SK-N-SH (cell line): ENCODE measurements at regions not wholly inside any gene's neighbourhood (a gene's known extent, or its start where the extent isn't known, plus 50 kb on each side); places are given as distances from the start of the nearest gene placed in this dataset.

Source experiments
- CTCF ChIA-PET: fragments of 300-600, 350-600 bp; formaldehyde crosslinking; extraction: SDS; loops from one replicate; lab custom pipeline; 2021; lab: Yijun Ruan, JAX
- POLR2A ChIA-PET: fragments of 350-600 bp; sonication (Branson Sonifier 250); formaldehyde crosslinking; extraction: SDS; loops from one replicate; lab custom pipeline; 2020; ENCODE audit warnings: antibody characterized with exemption, inconsistent platforms; lab: Yijun Ruan, JAX
- DNase-seq: peaks from one replicate; pipeline ENCODE4 v3.0.0; 2012
- H2AFZ ChIP-seq: fragments of 200-600 bp; sonication (generic); 2 replicates; pipeline ENCODE4 v1.8.1; 2016; ENCODE audit warnings: antibody characterized with exemption, mild to moderate bottlenecking, low read depth
- H3F3A ChIP-seq: fragments of 200-600 bp; sonication (generic); replicated peaks from 2 replicates; pipeline ENCODE3; 2016; ENCODE audit warnings: antibody characterized with exemption, mild to moderate bottlenecking; ENCODE audit not compliant: insufficient read depth
- H3K27ac ChIP-seq, 2 experiments: fragments of 200-500 bp in 1 of 2; fragments of 200-600 bp in 1 of 2; sonication (Bioruptor generic) in 1 of 2; sonication (generic), shearing (Covaris generic) in 1 of 2; 2 replicates each; pipeline versions ENCODE4 v1.5.1 to v1.6.1; 2014 to 2016; ENCODE audit warnings: low read depth in 2 of 2, inconsistent platforms in 1 of 2, low read length in 1 of 2, mild to moderate bottlenecking in 1 of 2, mixed read lengths in 1 of 2
- H3K27me3 ChIP-seq: fragments of 200-600 bp; sonication (generic), shearing (Covaris generic); 2 replicates; pipeline ENCODE4 v1.6.1; 2016; ENCODE audit warnings: mixed run types; ENCODE audit not compliant: insufficient read depth
- H3K36me3 ChIP-seq, 2 experiments: fragments of 200-500 bp in 1 of 2; fragments of 200-600 bp in 1 of 2; sonication (Bioruptor generic) in 1 of 2; sonication (generic) in 1 of 2; replicated peaks in 1 of 2; 2 replicates each; pipeline versions ENCODE3 to v1.5.1; 2014 to 2016; ENCODE audit warnings: low read length in 1 of 2, mild to moderate bottlenecking in 1 of 2; ENCODE audit not compliant: insufficient read depth in 2 of 2, control insufficient read depth in 1 of 2
- H3K4me1 ChIP-seq, 2 experiments: fragments of 200-500 bp in 1 of 2; fragments of 200-600 bp in 1 of 2; sonication (Bioruptor generic) in 1 of 2; sonication (generic), shearing (Covaris generic) in 1 of 2; 2 replicates each; pipeline versions ENCODE4 v1.5.1 to v1.6.1; 2014 to 2016; ENCODE audit warnings: low read depth in 1 of 2, low read length in 1 of 2, mixed run types in 1 of 2; ENCODE audit not compliant: insufficient read depth in 2 of 2, control insufficient read depth in 1 of 2
- H3K4me2 ChIP-seq: fragments of 200-600 bp; sonication (generic), shearing (Covaris generic); 2 replicates; pipeline ENCODE4 v1.6.1; 2017; ENCODE audit warnings: mixed run types
- H3K4me3 ChIP-seq, 2 experiments: fragments of 200-500 bp in 1 of 2; fragments of 200-600 bp in 1 of 2; sonication (Bioruptor generic) in 1 of 2; sonication (generic), shearing (Covaris generic) in 1 of 2; 2 replicates each; pipeline versions ENCODE4 v1.5.1 to v1.8.1; 2014 to 2016; ENCODE audit warnings: low read depth in 2 of 2, inconsistent platforms in 1 of 2, low read length in 1 of 2, mild to moderate bottlenecking in 1 of 2, mixed read lengths in 1 of 2, moderate library complexity in 1 of 2
- H3K79me2 ChIP-seq: fragments of 200-600 bp; sonication (generic); 2 replicates; pipeline ENCODE4 v1.8.1; 2017; ENCODE audit warnings: mild to moderate bottlenecking; ENCODE audit not compliant: insufficient read depth
- H3K9ac ChIP-seq: fragments of 200-600 bp; sonication (generic); 2 replicates; pipeline ENCODE4 v1.6.1; 2017; ENCODE audit warnings: mixed run types
- H3K9me2 ChIP-seq: fragments of 200-600 bp; sonication (generic); 2 replicates; pipeline ENCODE4 v1.6.1; 2017; ENCODE audit warnings: mixed run types
- H3K9me3 ChIP-seq: fragments of 200-600 bp; sonication (generic); 2 replicates; pipeline ENCODE4 v1.6.1; 2017; ENCODE audit warnings: mixed run types, mild to moderate bottlenecking, moderate library complexity
- H4K20me1 ChIP-seq: fragments of 200-600 bp; sonication (generic); 2 replicates; pipeline ENCODE4 v1.6.1; 2017; ENCODE audit warnings: mild to moderate bottlenecking, mixed run types; ENCODE audit not compliant: insufficient read depth
- EP300 ChIP-seq, 2 experiments: IDR thresholded peaks; 2 replicates each; pipeline versions ENCODE4 v1.4.0 to v1.6.1; 2012; ENCODE audit warnings: borderline replicate concordance in 1 of 2, low read depth in 1 of 2, low read length in 1 of 2
- EZH2phosphoT487 ChIP-seq: fragments of 200-600 bp; sonication (generic); IDR thresholded peaks from 2 replicates; pipeline ENCODE4 v1.6.1; 2017; ENCODE audit warnings: low read depth, mixed run types, mild to moderate bottlenecking, antibody characterized with exemption, moderate library complexity, borderline replicate concordance
- MEF2A ChIP-seq: IDR thresholded peaks from 2 replicates; pipeline ENCODE4 v1.4.0; 2012; ENCODE audit warnings: low read depth, borderline replicate concordance
- MXI1 ChIP-seq: IDR thresholded peaks from 2 replicates; pipeline ENCODE4 v1.6.1; 2012; ENCODE audit warnings: mild to moderate bottlenecking, low read depth, low read length, improper control_type of control experiment
- NFIC ChIP-seq: IDR thresholded peaks from 2 replicates; pipeline ENCODE4 v1.4.0; 2012; ENCODE audit warnings: borderline replicate concordance
- POLR2AphosphoS5 ChIP-seq: IDR thresholded peaks from 2 replicates; pipeline ENCODE4 v1.6.1; 2012; ENCODE audit warnings: low read depth, low read length
- TCF12 ChIP-seq: IDR thresholded peaks from 2 replicates; pipeline ENCODE4 v1.4.0; 2012
- TEAD4 ChIP-seq: IDR thresholded peaks from 2 replicates; pipeline ENCODE4 v1.4.0; 2012; ENCODE audit warnings: mild to moderate bottlenecking, borderline replicate concordance; ENCODE audit not compliant: insufficient read depth
- USF1 ChIP-seq: IDR thresholded peaks from 2 replicates; pipeline ENCODE4 v1.4.0; 2012; ENCODE audit warnings: low read depth, borderline replicate concordance
- ZBTB33 ChIP-seq: IDR thresholded peaks from 2 replicates; pipeline ENCODE4 v1.4.0; 2012; ENCODE audit warnings: low read depth, borderline replicate concordance
- WGBS: methylation state at CpG from one replicate; pipeline ENCODE4 v1.1.6; 2017; ENCODE audit warnings: low lambda C conversion rate; 5-methylcytosine and 5-hydroxymethylcytosine counted together
- TF ChIP-seq, protein P1 (sequence below): IDR thresholded peaks from 2 replicates; pipeline ENCODE4 v1.4.0; 2012; ENCODE audit warnings: low read depth
- TF ChIP-seq, protein P2 (sequence below): fragments of 150-350 bp; IDR thresholded peaks from 2 replicates; pipeline ENCODE4 v1.6.1; 2016; ENCODE audit warnings: mild to moderate bottlenecking, low read depth, low read length
- TF ChIP-seq, protein P3 (sequence below): IDR thresholded peaks from 2 replicates; pipeline ENCODE4; 2012

GRCh38 chr19:28505933-28506332, 707.0 kb downstream of the UQCRFS1 start:
- Histone ChIP-seq H3K27me3 (peaks cover 7% of the 10 kb centered on the region; the same call in 1 of the 2 replicates), H3K9ac (no peak overlapping the region), H3K4me3 (no peak overlapping the region), H3F3A (no peaks in the 10 kb centered on the region), H4K20me1 (no peaks in the 10 kb centered on the region), H3K9me3 (no peaks in the 10 kb centered on the region), H3K4me2 (no peak overlapping the region), H2AFZ (no peak overlapping the region), H3K79me2 (no peaks in the 10 kb centered on the region), H3K4me1 (no peaks in the 10 kb centered on the region), H3K27ac (no peak overlapping the region), H3K36me3 (no peaks in the 10 kb centered on the region), H3K9me2 (no peaks in the 10 kb centered on the region)
- ChIA-PET CTCF (no interaction called here), POLR2A (no interaction called here)
- 17% methylated on average over 2 of the region's 2 CpGs for WGBS
- no peak for DNase-seq
- TF ChIP-seq EP300 (IDR thresholded peaks at IDR 0.05; ENCODE audit: borderline replicate concordance in 1 of 2, low read depth in 1 of 2, low read length in 1 of 2) (no peak), ZBTB33 (no peak), MXI1 (no peak), NFIC (no peak), EZH2phosphoT487 (no peak), MEF2A (no peak), POLR2AphosphoS5 (no peak), USF1 (no peak), TEAD4 (no peak), TCF12 (no peak)
- TF ChIP-seq, protein P1, sequence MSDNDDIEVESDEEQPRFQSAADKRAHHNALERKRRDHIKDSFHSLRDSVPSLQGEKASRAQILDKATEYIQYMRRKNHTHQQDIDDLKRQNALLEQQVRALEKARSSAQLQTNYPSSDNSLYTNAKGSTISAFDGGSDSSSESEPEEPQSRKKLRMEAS, result no peak
- TF ChIP-seq, protein P2, sequence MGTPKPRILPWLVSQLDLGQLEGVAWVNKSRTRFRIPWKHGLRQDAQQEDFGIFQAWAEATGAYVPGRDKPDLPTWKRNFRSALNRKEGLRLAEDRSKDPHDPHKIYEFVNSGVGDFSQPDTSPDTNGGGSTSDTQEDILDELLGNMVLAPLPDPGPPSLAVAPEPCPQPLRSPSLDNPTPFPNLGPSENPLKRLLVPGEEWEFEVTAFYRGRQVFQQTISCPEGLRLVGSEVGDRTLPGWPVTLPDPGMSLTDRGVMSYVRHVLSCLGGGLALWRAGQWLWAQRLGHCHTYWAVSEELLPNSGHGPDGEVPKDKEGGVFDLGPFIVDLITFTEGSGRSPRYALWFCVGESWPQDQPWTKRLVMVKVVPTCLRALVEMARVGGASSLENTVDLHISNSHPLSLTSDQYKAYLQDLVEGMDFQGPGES, result no peak
- TF ChIP-seq, protein P3, sequence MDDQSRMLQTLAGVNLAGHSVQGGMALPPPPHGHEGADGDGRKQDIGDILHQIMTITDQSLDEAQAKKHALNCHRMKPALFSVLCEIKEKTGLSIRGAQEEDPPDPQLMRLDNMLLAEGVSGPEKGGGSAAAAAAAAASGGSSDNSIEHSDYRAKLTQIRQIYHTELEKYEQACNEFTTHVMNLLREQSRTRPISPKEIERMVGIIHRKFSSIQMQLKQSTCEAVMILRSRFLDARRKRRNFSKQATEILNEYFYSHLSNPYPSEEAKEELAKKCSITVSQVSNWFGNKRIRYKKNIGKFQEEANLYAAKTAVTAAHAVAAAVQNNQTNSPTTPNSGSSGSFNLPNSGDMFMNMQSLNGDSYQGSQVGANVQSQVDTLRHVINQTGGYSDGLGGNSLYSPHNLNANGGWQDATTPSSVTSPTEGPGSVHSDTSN, result no peak
